Ecto neural progenitor cell (in vitro differentiated cells): ENCODE measurements at regions not wholly inside any gene's neighbourhood (a gene's known extent, or its start where the extent isn't known, plus 50 kb on each side); places are given as distances from the start of the nearest gene placed in this dataset.
"Not testable (repeated sequence)": the region's sequence is repeated elsewhere in the genome, so short reads cannot be mapped to it uniquely, and the experiment has no call there.

Source experiments
- DNase-seq: peaks from one replicate; pipeline ENCODE4 v3.0.0-alpha.2; 2018; ENCODE audit warnings: low spot score

GRCh38 chr14:44873536-44873935 is 88.2 kb downstream of the KLHL28 start:
- no peak for DNase-seq

- no peak for DNase-seq
Measured at GRCh38 chr14:44866770-44867169, 95.0 kb downstream of the KLHL28 start.

GRCh38 chr14:44866322-44866721 is 95.4 kb downstream of the KLHL28 start:
- no peak for DNase-seq

- no peak for DNase-seq
Measured at GRCh38 chr14:44863271-44863670, 98.5 kb downstream of the KLHL28 start.

- DNase-seq: no peak
Measured at GRCh38 chr14:44854114-44854513, 107.6 kb downstream of the KLHL28 start.

- DNase-seq: no peak
Measured at GRCh38 chr14:44847526-44848309, 114.0 kb downstream of the KLHL28 start.

- DNase-seq: no peak
Measured at GRCh38 chr14:44846232-44846824, 115.4 kb downstream of the KLHL28 start.

- not testable (repeated sequence) for DNase-seq
Measured at GRCh38 chr14:44835928-44836327, 125.8 kb downstream of the KLHL28 start.

GRCh38 chr14:44833376-44834060 is 128.2 kb downstream of the KLHL28 start:
- DNase-seq: no peak

- no peak for DNase-seq
Measured at GRCh38 chr14:44830371-44830770, 131.4 kb downstream of the KLHL28 start.

- no peak for DNase-seq
Measured at GRCh38 chr14:44829021-44829420, 132.7 kb downstream of the KLHL28 start.

GRCh38 chr14:44828023-44828422 is 133.7 kb downstream of the KLHL28 start:
- DNase-seq: no peak

- DNase-seq: peak; percentile 83
Measured at GRCh38 chr14:44820230-44820964, 141.3 kb downstream of the KLHL28 start.

- no peak for DNase-seq
Measured at GRCh38 chr14:44814196-44814595, 147.6 kb downstream of the KLHL28 start.

- DNase-seq: no peak
Measured at GRCh38 chr14:44812672-44813071, 149.1 kb downstream of the KLHL28 start.

- DNase-seq: no peak
Measured at GRCh38 chr14:44804391-44804790, 157.4 kb downstream of the KLHL28 start.

- no peak for DNase-seq
Measured at GRCh38 chr14:44803239-44803905, 158.4 kb downstream of the KLHL28 start.

GRCh38 chr14:44798386-44799242 is 163.1 kb downstream of the KLHL28 start:
- DNase-seq: no peak

GRCh38 chr14:44795725-44796124 is 166.0 kb downstream of the KLHL28 start:
- DNase-seq: no peak

GRCh38 chr14:44791730-44792129 is 170.0 kb downstream of the KLHL28 start:
- no peak for DNase-seq

GRCh38 chr14:44788612-44789011 is 173.1 kb downstream of the KLHL28 start:
- DNase-seq: no peak
